ENCODE measurements at regions not wholly inside any gene's neighbourhood (a gene's known extent, or its start where the extent isn't known, plus 50 kb on each side); places are given as distances from the start of the nearest gene placed in this dataset.
"Not testable (repeated sequence)": the region's sequence is repeated elsewhere in the genome, so short reads cannot be mapped to it uniquely, and the experiment has no call there.

DNA sequence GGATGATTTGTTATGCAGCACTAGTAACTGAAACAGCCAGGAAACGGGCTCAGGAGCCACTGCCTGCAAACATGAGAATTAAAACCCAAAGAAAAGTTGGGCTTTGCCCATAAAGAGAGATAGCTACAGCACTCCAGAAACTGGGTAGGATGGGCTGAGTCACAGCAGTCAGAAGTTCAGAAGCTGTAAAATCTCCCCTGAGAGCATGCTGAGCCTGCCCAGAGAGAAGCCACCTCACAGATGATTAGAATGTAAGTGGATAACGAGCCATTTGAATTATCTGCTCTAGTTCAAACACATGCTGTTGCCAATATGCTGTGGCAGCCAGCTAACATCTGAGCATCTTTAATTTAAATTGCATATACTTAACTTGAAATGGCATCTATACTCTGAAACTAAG is 388.1 kb upstream of the ACVR2A start:
- DNase-seq: no peak

DNA sequence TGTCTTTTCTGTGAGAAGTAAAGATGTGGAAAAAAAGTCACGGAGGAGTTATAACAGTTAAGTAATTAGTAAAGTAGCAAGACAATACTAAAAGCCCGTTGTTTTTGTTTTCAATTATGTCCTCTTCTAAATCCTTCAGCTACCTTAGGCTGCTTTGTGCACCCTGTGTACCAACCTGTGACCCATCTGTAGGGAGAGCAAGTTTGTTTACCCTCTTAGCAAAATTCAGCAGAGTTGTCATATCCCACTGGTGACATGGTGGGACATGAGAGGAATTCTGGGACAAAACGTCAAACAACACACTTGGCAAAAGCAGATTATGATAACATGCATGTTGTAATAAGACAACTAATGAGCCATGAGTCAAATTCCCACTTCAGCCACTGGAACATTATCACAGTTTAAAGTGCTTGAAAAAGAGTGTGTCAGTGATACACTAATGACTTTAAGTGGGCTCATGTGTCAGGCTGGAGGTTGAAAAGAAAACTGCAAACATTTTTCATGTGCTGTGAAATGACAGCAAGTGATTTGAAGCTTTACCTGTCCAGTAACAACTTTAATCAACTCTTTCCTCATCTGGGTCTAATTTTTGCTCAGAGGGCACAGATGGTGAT is 392.8 kb upstream of the ACVR2A start:
- DNase-seq: no peak

GRCh38 chr2:147450661-147451510 is 393.9 kb upstream of the ACVR2A start:
- DNase-seq: no peak

- DNase-seq: no peak
Observed at GRCh38 chr2:147449323-147449991, 395.4 kb upstream of the ACVR2A start.

DNA sequence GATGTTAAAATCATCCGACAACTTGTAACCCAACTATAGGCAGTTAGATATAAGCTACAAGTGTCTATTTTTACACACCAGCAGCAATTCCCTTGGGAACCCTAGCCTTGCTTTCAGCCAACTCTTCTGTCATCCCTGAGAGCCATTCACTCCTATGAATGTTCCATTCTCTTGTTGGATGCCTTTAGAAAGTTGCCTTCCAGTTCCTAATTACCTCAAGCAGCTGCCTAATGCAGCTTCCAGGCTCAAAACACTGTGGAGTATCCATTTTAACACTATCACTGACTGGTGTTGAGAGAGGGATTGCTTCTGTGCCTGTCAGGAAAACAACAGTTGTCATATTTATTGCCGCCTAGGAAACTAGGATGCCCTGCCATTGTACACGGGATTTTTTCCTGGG is 402.0 kb upstream of the ACVR2A start:
- no peak for DNase-seq

- DNase-seq: peak; percentile 6 to 24 (median 23)
Observed at GRCh38 chr2:147441182-147441581, 403.6 kb upstream of the ACVR2A start.

GRCh38 chr2:147440734-147441133 is 404.1 kb upstream of the ACVR2A start:
- no peak for DNase-seq

DNA sequence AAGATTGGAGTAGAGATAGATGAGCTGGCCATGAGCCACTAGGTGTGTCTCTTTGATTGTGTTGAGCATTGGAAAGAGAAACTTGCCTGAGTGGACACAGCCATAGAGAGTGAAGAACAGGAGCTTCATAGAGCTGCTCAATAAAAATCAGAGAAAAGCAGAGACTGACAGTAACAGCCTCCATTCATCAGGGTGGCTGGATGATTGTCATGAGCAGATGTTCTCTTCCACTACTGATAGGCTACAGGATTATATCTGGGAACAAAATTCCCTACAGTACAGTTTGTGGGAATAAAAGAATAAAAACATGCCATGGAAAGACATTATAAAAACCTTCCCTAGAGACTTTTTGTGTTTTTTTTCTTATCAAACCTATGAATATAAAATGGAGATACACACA is 404.8 kb upstream of the ACVR2A start:
- no peak for DNase-seq

DNA sequence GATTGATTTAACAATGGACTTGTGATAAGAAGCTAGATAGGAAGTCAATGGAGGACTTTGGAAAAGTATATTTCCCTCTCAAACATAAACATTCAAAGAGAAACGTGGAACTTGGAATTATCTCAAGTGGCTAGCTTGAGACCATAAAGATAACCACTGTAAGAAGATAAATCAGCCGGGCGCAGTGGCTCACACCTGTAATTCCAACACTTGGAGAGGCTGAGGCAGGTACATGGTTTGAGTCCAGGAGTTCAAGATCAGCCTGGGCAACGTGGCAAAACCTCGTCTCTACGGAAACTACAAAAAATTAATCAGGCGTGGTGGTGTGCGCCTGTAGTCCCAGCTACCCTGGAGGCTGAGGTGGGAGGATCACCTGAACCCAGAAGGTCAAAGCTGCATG is 405.9 kb upstream of the ACVR2A start:
- no peak for DNase-seq

DNA sequence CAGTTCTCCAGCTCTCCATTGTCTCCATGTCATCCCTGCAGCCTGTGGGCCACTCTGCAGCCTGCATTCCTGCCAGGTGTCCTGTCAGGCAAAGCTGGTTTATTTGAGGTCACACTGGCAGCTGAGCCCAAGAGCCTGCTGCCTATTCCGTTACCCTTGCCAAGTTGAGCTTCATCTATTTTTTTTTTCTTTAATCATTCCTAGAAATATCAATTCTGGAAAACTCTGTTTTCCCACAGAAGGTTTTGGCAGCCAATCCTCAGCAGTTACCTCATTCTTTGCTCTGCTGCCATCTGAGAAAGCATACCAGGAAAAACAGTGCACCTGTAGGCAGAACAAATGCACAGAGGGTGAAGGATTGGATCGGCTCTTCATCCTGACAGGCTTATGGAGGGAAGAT is 411.0 kb upstream of the ACVR2A start:
- no peak for DNase-seq

DNA sequence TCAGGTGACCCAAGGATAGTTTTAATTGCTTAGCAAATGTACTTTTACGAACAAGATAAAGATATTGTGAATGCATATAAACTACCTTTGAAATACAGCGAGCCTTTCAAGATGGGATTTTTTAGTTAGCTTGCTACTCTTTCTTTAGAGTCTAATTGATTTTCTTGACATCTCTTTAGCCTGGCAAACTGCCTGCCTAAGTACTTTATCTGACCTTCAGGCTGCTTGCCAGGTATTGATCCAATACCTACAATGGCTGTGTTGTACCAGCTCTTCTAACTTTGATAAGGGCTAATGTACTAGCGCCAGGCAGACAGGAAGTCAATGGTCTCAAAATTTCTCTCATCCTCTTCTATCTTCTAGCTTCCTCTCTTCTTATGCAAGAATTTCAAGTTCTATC is 414.4 kb upstream of the ACVR2A start:
- no peak for DNase-seq

DNA sequence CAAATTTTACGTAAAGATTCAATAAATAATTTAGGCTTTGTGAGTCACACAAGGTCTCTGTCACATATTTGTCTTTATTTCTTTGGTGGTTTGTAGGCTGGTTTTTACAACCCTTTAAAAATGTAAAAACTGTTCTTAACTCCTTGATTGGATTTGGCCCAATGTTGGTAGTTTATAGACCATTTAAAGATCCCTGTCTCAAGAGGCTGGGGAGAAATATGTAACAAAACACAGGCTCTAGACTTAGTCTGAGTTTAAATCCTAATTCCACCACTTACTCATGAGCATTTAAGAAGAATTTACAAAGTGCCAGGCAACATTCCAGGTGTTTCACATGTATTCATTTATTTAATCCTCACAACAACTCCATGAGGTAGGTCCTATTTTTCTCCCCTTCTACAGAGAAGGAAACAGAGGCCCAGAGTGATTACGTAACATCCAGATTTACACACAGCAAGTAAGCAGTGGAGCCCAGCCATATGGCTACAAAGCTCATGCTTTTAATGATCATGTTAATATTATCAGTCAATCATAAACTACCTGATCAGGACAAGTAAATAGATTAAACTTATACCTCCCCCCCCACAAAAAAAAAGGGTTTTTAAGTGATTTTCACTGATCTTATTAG is 416.6 kb upstream of the ACVR2A start:
- no peak for DNase-seq

GRCh38 chr2:147425437-147426029 is 419.3 kb upstream of the ACVR2A start:
- DNase-seq: peak; percentile 47 to 76 (median 71)

- DNase-seq: peak; percentile 7 to 46 (median 42)
Observed at GRCh38 chr2:147424766-147425165, 420.1 kb upstream of the ACVR2A start.

GRCh38 chr2:147420947-147421675 is 423.7 kb upstream of the ACVR2A start:
- DNase-seq: no peak

DNA sequence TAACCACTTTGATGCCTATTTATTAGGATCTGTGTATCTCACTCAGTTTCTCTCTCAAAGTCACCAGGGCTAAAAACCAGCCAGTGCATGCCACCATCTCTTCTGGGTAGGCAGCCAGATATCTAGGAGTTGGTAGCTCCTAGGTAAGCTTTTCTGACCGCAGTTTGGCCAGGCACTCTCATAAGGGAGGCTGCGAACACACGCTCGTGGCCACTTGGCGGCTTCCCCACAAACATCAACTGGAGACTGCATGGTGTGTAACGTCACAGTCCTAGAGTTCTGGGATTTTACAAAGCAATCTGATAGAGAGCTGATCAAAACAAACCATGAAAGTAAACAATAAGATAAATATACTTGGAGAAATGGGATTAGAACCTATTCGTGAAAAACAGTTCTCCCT is 424.3 kb upstream of the ACVR2A start:
- DNase-seq: no peak

GRCh38 chr2:147416099-147416498 is 428.7 kb upstream of the ACVR2A start:
- no peak for DNase-seq

DNA sequence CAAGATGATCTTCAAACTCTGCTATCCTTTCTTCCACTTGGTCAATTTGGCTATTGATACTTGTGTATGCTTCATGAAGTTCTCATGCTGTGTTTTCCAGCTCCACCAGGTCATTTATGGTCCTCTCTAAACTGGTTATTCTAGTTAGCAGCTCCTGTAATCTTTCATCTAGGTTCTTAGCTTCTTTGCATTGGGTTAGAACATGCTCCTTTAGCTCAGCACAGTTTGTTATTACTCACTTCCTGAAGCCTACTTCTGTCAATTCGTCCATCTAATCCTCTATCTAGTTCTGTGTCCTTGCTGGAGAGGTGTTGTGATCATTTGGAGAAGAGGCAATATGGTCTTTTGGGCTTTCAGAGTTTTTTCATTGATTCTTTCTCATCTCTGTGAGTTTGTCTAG is 430.2 kb upstream of the ACVR2A start:
- not testable (repeated sequence) for DNase-seq

- DNase-seq: no peak
Observed at GRCh38 chr2:147408357-147408756, 436.5 kb upstream of the ACVR2A start.

GRCh38 chr2:147405651-147406050 is 439.2 kb upstream of the ACVR2A start:
- peak; percentile 6 to 25 (median 10) for DNase-seq

DNA sequence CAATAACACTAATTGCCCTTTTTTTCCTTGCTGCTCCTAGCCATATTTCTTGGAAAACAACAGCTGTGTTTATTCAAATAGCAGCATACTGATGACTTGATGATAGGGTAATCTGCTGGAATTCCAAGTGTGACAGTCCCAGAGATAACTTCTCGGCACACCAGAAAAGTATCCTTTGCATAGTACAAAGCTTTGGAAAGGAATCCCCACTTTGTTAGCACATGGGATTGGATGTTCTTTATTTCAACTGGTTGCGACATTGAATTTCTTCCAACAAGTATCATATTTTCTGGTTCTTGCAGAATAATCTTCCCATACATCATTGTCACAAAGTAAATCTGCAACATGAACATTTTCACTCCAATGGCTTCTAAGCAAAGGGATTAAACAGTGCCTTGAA is 445.8 kb upstream of the ACVR2A start:
- DNase-seq: no peak

GRCh38 chr2:147398301-147398700 is 446.5 kb upstream of the ACVR2A start:
- no peak for DNase-seq

All from suppressor macrophage treated with lipopolysaccharide for 1 hour (primary cell).